ENCODE measurements at regions not wholly inside any gene's neighbourhood (a gene's known extent, or its start where the extent isn't known, plus 50 kb on each side); places are given as distances from the start of the nearest gene placed in this dataset.

DNA sequence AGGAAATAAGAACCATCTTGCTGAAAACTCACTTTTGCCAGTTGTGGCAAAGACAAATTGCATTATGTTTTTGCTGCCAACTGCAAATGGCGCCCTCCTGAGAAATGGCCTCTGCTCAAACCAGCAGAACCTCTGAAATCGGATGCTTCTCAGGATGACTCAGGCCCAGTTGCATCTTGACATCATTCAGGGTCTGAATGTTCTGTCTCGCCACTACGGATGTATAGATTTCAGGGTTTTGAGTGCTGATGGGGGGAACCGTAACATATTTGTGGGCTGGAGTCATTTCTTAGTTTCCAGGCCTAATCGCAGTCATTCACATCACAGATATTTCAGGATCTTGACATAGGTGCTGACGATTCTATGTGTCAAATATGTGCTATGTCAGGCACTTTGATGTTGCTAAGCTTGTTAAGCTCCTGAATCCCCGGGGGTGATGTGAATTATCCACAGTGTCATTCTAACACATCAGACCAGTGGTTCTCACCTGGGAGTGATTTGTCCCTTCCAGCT lies 207.1 kb downstream of the NFATC2 start:
- no peak for DNase-seq

- no peak for DNase-seq
These were observed 207.9 kb downstream of the NFATC2 start for GRCh38 chr20:51334609-51335008.

- DNase-seq: no peak
These were observed 208.5 kb downstream of the NFATC2 start for GRCh38 chr20:51333971-51334370.

- DNase-seq: no peak
These were observed 209.1 kb downstream of the NFATC2 start for GRCh38 chr20:51333446-51333845.

DNA sequence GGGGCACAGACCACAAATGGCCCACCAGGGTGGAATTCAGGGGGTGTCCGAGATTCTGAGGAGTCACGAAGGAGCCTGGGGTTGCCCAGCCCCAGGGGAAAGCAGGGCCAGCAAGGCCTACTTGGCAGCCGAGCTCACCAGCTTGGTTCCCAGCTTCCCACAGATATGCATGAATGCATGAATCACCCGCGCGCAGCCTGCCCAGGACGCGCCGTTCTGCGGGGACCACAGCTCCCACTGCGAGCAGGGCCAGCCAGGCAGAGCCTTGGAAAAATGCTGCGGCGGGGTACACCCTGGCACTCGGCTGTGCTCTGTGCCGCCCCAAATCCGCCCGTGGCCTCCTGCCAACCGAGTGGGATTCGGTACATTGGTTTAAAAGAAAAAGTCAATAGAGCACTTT lies 211.0 kb downstream of the NFATC2 start:
- no peak for DNase-seq

DNA sequence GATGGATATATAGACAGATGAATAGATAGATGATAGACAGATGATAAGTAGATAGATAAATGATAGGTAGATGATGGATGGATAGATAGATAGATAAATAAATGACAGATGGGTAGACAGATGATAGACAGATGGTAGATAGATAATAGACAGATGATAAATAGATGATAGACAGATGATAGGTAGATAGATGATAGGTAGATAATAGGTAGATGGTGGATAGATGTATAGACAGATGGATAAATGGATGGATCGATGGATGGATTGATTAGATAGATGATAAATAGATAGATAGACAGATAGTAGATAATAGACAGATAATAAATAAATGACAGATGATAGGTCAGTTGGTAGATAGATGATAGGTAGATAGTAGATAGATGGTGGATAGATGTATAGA lies 212.7 kb downstream of the NFATC2 start:
- DNase-seq: no peak

DNA sequence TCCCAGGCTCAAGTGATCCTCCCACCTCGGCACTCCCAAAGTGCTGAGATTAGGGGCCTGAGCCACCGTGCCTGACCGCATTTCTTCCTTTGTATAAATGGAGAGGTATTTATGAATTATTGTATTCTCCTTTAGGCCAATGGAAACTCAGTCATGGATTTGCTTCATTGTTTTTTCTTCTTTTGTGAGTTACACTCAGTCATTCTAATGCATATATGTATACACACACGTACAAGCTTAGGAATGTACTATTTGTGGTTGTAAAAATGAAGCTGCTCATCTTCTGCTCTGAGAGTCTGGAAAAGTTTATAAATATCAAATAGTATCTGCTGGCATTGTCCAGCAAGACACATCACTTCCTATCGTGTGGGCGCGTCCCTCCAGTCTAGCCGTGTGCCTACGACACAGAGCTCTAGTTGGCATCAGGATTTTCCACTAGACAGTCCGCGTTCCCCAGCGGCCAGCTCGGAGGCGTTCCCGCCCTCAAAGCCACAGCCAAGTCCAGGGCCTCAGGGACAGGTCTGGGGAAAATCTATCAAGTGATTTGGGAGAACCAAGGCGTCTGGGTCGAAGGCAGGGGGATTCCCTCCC lies 215.2 kb downstream of the NFATC2 start:
- DNase-seq: no peak

GRCh38 chr20:51326201-51326819 lies 216.2 kb downstream of the NFATC2 start:
- no peak for DNase-seq

- no peak for DNase-seq
These were observed 220.3 kb downstream of the NFATC2 start for GRCh38 chr20:51322164-51322707.

DNA sequence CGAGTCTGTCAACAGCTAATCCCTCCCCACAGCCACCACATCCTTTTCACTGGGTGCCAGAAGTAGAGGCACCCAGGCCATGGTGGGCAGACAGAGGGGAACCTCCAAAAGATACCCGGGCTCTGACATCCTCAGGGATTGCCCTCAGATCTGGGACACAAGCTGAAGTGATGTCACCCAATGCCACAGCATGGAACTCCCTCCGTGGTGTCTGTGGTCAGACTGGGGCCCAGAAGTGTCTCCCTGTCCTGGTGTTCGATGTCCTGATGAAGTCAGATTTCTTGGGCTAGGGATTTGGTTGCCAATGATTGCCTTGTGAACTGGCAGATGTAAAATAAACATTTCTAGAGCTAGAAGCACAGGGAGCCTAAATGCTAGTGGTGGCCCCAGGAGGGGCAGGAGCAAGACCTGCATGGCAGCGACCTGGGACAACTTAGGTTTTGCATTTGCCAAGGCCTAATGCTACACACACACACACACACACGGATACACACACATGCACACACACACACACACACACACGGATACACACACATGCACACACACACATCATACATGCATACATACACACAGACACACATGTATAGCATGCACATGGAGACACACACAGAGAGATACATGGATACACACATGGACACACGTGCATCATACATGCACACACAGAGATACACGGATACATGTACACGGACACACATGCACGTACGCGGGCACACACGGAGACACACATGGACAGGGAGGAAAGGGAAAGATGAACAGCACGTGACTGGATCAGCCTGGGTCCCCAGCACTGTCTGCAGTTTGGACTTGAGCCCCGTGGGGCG lies 221.0 kb downstream of the NFATC2 start:
- no peak for DNase-seq

DNA sequence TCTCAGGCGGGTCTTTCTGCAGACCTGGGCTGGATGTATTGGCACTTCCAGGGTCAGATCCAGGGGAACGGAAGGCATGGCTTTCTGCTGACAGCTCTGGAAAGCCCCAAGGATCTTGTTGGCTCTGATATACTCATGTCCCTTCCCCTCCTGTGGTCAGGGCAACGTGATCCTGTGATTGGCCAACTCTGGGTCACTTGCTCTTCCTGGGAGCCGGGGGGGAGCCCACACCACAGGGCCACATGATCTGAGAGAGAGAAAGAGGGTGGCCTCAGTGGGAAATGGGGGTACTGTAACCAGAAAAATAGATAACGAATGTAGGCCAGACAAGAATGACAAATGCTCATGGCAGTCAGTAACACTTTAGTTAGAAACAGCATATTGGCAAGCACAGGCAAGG lies 223.0 kb downstream of the NFATC2 start:
- DNase-seq: no peak

GRCh38 chr20:51318058-51318949 lies 224.2 kb downstream of the NFATC2 start:
- DNase-seq: peak in 1 of 2 donors; percentile 1

- DNase-seq: no peak
These were observed 227.1 kb downstream of the NFATC2 start for GRCh38 chr20:51315390-51315789.

DNA sequence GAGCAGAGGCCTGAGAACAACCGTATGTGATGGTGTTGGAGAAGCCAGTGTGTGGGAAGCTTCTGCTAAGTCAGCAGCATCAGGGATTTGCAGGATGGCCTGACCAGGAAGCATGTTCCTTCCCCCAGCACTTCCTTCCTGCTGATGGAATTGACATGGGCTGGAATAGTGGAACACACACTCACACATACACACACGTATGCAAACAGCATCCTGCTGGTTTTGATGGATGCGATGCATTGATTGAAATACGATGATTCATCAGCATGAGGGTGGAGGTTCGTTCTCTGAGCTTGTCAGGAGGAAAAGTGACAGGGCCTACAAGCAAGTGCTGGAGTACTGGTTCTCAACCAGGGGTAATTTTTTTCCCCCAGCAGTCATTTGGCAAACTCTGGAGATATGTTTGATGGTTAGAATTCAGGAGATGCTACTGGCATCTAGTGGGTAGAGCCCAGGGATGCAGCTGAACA lies 229.1 kb downstream of the NFATC2 start:
- DNase-seq: no peak

GRCh38 chr20:51312480-51312783 lies 230.1 kb downstream of the NFATC2 start:
- DNase-seq: no peak

- DNase-seq: no peak
These were observed 230.7 kb downstream of the NFATC2 start for GRCh38 chr20:51311636-51312479.

DNA sequence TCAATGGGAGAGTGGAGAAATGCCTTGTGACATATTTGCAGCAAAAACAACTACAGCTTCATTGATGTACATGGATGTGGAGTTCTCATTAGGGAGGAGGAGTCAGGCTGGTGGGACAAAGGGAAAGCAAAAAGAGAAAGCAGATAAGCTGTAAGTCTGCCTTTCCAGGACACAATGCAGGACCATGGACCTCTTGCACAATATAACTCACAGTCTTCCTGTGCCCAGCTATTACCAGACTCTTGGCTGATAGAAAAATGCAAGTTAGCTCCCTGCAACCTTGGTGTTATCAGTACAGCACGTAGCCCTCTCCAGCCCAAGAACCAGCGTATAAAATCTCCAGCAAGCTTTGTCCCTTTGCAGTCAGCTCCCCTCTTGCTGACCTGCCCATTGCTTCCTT lies 232.3 kb downstream of the NFATC2 start:
- DNase-seq: no peak

DNA sequence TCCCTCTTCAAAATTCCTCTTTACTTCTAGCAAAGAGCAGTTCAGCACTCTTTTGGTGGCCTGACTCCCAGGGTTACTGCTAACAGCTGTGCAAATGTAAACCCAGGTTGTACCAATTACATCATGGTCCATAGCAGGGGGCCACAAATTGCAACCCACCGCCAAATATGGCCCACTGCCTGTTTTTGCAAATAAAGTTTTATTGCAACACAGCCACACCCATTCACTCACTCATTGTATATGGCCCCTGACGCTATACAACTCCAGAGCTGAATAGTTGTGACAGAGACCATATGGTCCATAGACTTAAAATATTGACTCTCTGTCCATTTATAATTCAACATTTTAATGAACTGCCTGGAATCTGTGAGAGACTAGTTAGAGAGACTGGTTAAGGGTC lies 233.4 kb downstream of the NFATC2 start:
- no peak for DNase-seq

DNA sequence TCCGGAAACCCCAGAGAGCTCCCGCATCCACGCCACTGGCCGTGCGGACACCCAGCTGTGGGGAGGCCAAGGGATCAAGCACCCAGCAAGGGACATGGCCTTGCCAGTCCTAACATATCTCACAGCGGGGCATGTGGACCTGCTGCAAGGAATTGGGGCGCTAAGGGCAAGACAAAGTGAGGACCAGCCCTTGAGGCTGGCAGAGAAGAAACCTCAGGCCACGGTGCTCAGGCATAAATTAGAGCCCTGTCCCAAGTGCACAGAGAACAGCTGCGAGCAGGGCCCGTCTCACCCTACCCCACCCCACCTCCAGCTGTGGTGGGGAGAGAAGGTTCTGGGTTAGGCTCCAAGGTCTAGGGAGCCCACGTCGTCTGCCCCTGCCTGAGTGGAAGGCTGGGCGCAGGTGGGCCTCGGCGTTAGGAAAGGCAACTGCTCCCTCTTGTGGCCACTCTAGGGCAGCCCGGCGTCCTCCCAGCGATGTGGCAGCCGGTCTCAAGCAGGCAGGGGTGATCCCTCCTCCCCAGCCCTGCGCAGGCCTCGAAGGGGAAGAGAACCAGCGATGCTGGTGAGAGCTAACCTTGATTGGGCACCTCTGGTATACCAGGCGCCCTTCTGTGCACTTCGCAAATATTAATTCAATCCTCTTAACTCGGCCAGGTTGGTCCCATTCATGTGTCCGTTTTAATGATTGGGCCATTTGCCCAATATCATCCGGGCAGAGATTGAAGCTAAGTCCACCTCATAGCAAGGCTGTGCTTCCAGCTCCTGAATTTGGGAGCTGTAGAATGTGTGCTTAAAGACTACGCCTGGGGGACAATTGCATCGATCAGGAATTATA lies 235.8 kb downstream of the NFATC2 start:
- DNase-seq: peak; percentile 18 to 48

GRCh38 chr20:51306081-51306480 lies 236.4 kb downstream of the NFATC2 start:
- no peak for DNase-seq

Data from bone marrow (tissue), 2 donors.